Activated CD4-positive, alpha-beta T cell treated with anti-CD3 and anti-CD28 coated beads for 4 hours (primary cell): ENCODE measurements at regions not wholly inside any gene's neighbourhood (a gene's known extent, or its start where the extent isn't known, plus 50 kb on each side); places are given as distances from the start of the nearest gene placed in this dataset.
"Not testable (repeated sequence)": the region's sequence is repeated elsewhere in the genome, so short reads cannot be mapped to it uniquely, and the experiment has no call there.

Experiments used
- DNase-seq, 2 donors: peaks; one replicate each; pipeline ENCODE4 v3.0.0-alpha.2; 2020

DNA sequence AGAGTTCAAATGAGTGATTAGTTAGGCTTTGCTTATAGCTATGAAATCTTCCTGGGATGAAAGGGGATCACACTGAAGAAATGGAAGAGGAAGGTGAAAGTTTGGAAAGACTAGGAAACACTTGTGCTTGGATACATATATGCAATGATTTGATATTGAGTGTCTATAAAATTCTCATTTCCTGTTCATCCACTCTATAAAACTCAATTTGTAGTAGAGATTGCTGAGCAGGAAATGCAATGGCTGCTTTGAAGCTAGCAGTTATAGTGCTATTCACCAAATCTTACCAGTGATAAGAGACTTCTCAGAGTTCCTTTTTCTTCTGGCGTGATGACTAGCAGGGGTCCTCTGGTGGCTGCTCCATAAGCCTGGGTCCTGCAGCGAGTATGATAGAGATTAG, 128.1 kb upstream of the HPF1 start:
- no peak for DNase-seq

GRCh38 chr4:169881769-169882168, 124.0 kb upstream of the HPF1 start:
- no peak for DNase-seq

DNA sequence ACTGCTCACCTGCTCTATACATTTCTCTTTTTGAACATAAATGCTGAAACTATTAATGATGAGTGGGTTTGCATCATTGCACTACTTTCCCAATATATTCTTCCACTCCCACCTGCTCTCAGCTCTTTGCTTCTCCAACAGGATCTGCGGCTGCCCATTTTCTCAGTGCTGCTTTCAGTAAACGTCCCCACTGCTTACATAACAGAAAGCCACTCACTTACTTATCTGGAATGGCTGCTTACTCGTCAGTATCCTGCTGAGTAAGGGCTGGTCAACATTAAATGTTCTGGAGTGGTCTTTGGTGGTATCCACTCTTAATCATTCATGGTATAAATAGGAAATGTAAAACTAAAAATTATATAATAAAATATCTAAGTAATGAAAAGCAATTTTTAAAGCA, 112.8 kb upstream of the HPF1 start:
- no peak for DNase-seq

- DNase-seq, result no peak
Measured at GRCh38 chr4:169869490-169869889, 111.7 kb upstream of the HPF1 start.

DNA sequence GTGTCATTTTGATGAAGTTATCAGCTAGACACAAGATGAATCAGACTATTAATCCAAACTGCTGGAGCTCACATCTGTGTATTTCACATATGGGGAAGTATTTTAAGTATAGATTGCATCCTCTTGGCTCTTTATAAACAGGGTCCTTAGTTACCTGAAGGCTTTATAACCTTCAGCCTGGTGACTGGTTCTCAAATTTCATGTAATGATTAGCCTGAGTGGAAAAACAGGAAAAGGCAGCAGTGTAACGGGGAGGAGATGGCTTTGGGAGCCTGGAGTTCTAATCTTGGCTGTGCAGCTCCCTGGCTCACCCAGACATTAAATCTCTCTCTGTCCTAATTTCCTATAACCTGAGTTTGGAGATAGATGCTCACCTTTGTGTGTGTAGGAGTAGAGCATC, 103.8 kb upstream of the HPF1 start:
- no peak for DNase-seq

DNA sequence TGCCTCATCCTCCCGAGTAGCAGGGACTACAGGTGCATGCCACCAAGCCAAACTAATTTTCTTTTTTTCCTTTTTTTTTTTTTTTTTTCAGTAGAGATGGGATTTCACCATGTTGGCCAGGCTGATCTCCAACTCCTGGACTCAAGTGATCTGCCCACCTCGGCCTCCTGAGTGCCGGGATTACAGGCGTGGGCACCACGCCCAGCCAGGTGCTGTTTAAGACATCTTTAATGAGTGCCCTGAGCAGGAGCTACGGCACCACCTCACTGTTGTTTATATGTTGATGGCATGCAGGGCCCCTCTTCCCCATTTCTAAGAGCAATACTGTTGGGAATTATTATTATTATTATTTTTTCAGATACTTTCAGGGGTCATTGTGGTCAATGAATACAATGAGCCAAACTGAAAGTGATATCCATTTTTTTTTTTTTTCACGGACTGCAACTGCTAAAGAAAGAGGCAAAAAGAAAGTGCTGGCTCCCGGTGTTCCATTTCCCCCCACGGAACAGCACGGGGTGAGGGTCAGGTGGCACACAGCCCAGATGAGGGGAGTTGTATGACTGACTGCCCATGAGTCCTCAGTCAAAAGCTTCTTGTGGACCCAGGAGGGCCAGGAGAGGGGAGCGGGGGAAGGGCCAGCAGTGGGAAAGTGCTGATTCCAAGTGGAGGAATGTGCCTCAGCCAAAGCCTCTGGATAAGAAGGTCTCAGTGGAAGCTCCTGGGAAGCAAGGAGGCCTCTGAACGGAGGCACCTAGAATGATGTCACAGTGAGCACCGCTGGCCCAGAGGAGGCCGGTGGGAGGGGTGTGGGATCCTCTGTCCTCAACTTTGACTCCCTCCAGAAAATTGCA, 101.8 kb upstream of the HPF1 start:
- no peak for DNase-seq

DNA sequence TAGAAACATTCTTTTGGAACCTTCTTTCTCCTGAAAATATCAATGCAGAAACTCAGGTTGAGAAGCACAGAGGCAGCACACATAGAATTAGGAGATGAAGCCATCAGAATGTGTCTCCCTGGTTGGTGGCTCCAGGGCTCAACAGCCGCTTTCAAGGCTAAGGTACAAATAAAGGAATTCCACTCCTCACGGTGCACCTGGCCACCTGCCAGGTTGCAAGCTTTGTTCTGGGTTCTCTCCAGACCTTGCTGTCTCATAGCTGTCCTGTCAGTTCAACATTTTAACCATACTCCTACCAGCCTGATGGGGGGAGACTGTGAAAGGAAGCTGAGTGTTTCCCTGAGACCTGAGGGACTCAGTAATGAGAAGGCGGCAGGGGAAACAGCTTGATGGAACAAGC, 96.3 kb upstream of the HPF1 start:
- no peak for DNase-seq

GRCh38 chr4:169852481-169852880, 94.7 kb upstream of the HPF1 start:
- no peak for DNase-seq

DNA sequence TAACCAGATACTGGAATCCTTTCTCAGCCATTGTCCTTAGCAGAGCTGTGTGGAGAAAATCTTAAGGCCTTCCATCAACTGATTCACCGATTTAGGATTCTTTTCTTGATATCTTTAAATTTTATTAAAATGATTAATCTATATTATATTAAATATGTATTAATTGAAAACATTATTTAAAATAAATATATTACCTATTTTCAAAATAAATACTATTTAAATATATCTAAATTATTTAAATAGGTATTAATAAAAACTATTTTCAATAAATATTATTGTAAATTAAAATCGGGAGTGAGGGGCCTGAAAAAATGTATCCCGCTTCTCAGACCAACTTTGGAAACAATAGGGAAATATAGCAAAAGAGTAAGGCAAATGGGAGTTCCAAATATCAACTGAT, 94.0 kb upstream of the HPF1 start:
- no peak for DNase-seq

GRCh38 chr4:169849456-169849855, 91.7 kb upstream of the HPF1 start:
- no peak for DNase-seq

DNA sequence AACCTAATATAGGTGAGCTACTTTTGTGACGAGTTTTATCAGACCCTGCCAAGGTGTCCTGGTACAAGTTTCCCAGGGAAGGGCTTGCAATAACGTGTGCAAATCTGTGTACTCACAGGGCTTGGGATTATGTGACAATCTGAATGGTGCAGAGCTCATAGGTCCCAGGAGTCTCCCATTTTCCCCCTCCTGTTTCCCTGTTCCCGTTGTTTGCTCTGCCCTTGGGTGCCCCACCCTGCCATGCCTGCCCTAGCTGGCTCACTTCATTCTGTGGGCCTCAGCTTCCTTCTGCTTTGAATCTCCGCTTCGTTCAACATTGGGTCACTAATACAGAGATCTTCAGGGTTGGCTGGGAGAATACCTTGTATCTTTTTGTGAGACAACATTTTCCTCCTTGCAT, 90.3 kb upstream of the HPF1 start:
- DNase-seq, result no peak

- no peak for DNase-seq
Measured at GRCh38 chr4:169847171-169847570, 89.4 kb upstream of the HPF1 start.

DNA sequence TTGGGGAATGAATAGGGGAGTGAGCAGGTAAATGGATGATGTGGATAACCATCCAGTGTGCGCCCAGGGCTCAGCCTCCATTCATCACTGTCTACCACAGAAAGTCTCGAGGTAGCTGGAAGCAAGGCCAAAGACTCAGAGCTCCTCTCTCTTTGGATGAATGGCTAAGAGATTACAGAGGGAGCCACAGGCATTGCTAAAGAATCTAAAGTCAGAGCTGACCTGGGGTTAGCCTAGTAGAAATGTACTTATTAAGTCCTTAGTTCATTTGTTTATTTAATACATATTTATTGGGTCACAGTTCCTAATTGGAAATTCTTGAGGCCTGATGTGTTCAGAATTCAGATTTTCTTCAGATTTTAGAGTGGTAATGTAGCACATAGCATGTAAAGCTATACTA, 88.7 kb upstream of the HPF1 start:
- DNase-seq, result no peak

GRCh38 chr4:169841776-169842175, 84.0 kb upstream of the HPF1 start:
- DNase-seq, result no peak

DNA sequence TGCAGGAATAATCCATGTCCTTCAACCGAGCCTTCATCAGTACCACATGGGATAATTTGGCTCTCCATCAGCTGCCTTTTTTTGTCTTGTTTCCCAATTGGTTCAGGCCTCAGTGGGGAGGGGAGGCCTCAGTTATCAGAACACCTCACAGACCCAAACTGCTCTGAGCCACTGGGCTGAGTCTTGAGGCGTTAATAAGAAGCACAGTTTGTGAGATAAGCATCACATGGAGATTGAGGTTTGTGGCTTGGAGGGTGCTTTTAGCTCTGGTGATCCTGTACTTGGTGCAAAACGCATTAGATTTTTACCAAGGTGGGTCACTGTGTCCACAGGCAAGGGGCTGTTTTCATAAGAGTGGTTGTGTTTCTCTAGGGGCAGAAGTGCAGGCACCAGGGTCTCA, 82.8 kb upstream of the HPF1 start:
- no peak for DNase-seq

GRCh38 chr4:169828329-169828728, 70.6 kb upstream of the HPF1 start:
- not testable (repeated sequence) for DNase-seq

- DNase-seq, result no peak
Measured at GRCh38 chr4:169826634-169827187, 69.0 kb upstream of the HPF1 start.

DNA sequence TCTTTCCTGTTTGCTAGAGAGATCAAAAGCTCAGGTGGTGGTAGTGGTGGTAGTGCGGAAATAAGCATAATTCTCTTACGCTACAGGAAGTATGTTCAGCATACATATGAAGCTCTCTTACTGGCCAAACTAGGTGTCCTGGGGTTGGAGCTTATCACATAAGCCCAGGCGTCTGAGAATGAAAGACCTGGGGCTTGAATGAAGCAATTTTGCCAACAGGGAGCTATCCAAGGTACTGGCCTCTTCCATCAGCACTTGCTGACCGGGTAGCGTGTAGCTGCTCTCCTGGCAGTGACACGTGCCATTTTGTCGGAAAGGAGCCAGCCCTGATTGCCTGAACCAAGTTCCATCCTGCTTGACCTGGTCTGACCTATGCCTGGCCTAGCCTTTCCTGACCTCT, 65.9 kb upstream of the HPF1 start:
- DNase-seq, result no peak

- DNase-seq, result no peak
Measured at GRCh38 chr4:169821402-169821801, 63.7 kb upstream of the HPF1 start.

- DNase-seq, result no peak
Measured at GRCh38 chr4:169818063-169818679, 60.4 kb upstream of the HPF1 start.

GRCh38 chr4:169815606-169816005, 57.9 kb upstream of the HPF1 start:
- no peak for DNase-seq

GRCh38 chr4:169811476-169811875, 53.7 kb upstream of the HPF1 start:
- DNase-seq, result no peak

DNA sequence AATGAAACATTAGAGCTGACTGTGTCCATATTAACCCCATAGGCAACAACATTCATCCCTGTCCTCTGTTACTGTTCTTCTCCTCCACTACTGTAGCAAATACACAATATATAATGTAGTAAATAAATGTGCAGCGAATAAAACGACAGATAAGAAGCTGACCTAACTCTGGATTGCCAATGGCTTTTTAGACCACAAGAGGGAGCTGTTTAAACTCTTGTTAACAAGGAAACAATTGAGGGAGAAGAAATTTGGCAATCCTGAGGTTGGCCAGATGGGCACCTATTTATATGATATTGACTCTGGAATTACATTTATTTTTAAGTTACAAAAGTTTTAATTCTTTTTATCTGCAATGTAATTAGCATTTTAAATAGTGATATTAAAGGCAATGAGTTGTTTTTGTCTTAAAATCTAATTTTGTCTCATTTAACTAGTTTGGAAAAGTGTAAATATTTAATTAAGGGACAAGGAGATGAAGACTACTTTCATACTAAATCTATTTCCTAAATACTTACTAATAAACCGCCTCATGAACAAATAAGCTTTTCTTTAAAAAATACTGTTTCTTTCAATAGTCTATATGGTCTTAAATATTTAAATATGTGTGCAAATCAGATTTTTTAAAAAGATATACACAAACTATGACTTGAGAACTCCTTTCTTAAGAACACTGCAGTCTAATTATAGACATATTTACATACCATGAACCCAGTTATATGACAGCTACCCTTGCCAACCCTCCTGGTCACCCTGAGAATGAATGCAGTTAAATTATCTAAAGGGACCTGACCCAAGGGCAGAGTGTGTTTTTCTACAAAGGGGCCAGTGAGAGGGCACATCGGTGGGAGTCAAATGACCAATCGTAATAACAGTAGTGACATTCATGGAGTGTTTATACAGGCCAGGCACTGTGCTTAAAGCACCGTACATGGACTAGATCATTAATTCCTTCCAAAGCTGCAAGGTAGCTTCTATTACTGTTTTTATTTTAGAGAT, 52.9 kb upstream of the HPF1 start:
- peak in 1 of 2 donors; percentile 35 for DNase-seq
